ENCODE measurements at regions not wholly inside any gene's neighbourhood (a gene's known extent, or its start where the extent isn't known, plus 50 kb on each side); places are given as distances from the start of the nearest gene placed in this dataset.
"Not testable (repeated sequence)": the region's sequence is repeated elsewhere in the genome, so short reads cannot be mapped to it uniquely, and the experiment has no call there.

GRCh38 chr9:126057121-126057825, 269.4 kb upstream of the MVB12B start:
- no peak for DNase-seq

- no peak for DNase-seq
Observed at GRCh38 chr9:126058011-126058531, 268.6 kb upstream of the MVB12B start.

- DNase-seq, result no peak
Observed at GRCh38 chr9:126058591-126058990, 268.0 kb upstream of the MVB12B start.

GRCh38 chr9:126061575-126061974, 265.1 kb upstream of the MVB12B start:
- DNase-seq, result no peak

GRCh38 chr9:126062158-126062886, 264.3 kb upstream of the MVB12B start:
- no peak for DNase-seq

- no peak for DNase-seq
Observed at GRCh38 chr9:126063326-126063725, 263.3 kb upstream of the MVB12B start.

GRCh38 chr9:126066131-126066530, 260.5 kb upstream of the MVB12B start:
- no peak for DNase-seq

- no peak for DNase-seq
Observed at GRCh38 chr9:126067031-126067734, 259.4 kb upstream of the MVB12B start.

- DNase-seq, result no peak
Observed at GRCh38 chr9:126068534-126069230, 257.9 kb upstream of the MVB12B start.

- DNase-seq, result no peak
Observed at GRCh38 chr9:126069400-126069955, 257.2 kb upstream of the MVB12B start.

- no peak for DNase-seq
Observed at GRCh38 chr9:126070058-126070655, 256.5 kb upstream of the MVB12B start.

- no peak for DNase-seq
Observed at GRCh38 chr9:126071076-126071750, 255.4 kb upstream of the MVB12B start.

GRCh38 chr9:126077656-126078055, 249.0 kb upstream of the MVB12B start:
- not testable (repeated sequence) for DNase-seq

- no peak for DNase-seq
Observed at GRCh38 chr9:126080641-126081040, 246.0 kb upstream of the MVB12B start.

- DNase-seq, result no peak
Observed at GRCh38 chr9:126081746-126082145, 244.9 kb upstream of the MVB12B start.

GRCh38 chr9:126084008-126084407, 242.6 kb upstream of the MVB12B start:
- DNase-seq, result no peak

- no peak for DNase-seq
Observed at GRCh38 chr9:126084696-126085095, 241.9 kb upstream of the MVB12B start.

- no peak for DNase-seq
Observed at GRCh38 chr9:126085170-126085569, 241.5 kb upstream of the MVB12B start.

GRCh38 chr9:126088336-126088735, 238.3 kb upstream of the MVB12B start:
- no peak for DNase-seq

- no peak for DNase-seq
Observed at GRCh38 chr9:126089789-126090188, 236.8 kb upstream of the MVB12B start.

- DNase-seq, result no peak
Observed at GRCh38 chr9:126093771-126094170, 232.9 kb upstream of the MVB12B start.

Measured in stimulated activated CD4-positive, alpha-beta T cell treated with anti-CD3 and anti-CD28 coated beads, Interleukin-4, amount 100 ng/mL, for 24 hours (primary cell).